GM12878 (cell line): ENCODE measurements at regions not wholly inside any gene's neighbourhood (a gene's known extent, or its start where the extent isn't known, plus 50 kb on each side); places are given as distances from the start of the nearest gene placed in this dataset.

Source experiments
- ATAC-seq: fragments of 200-7000 bp; cut with Tn5 transposase; 3 replicates; pipeline ENCODE4 v1.9.1; 2020; ENCODE audit warnings: mild to moderate bottlenecking, moderate library complexity
- BruUV-seq: library from RNA; stranded (reverse); fragments of 400-500 nt; replicated peaks from 2 replicates; lab custom pipeline; 2021; lab: Mats Ljungman, UMichigan
- CTCF ChIA-PET: fragments of 300-600 bp; sonication (Branson Sonifier 250); formaldehyde crosslinking; extraction: SDS; loops from one replicate; lab custom pipeline; 2021; ENCODE audit warnings: inconsistent platforms; lab: Yijun Ruan, JAX
- POLR2A ChIA-PET: fragments of 350-600 bp; formaldehyde crosslinking; extraction: SDS; loops from one replicate; lab custom pipeline; 2021; ENCODE audit warnings: inconsistent platforms; lab: Charles Lee
- RAD21 ChIA-PET: fragments of 300-600 bp; sonication (Branson Sonifier 250); formaldehyde crosslinking; loops from one replicate; lab custom pipeline; 2023; ENCODE audit warnings: antibody characterized with exemption; ENCODE audit not compliant: unreplicated experiment; lab: Charles Lee
- SMC1A ChIA-PET: fragments of 300-600 bp; sonication (Branson Sonifier 250); formaldehyde crosslinking; loops from one replicate; lab custom pipeline; 2023; ENCODE audit not compliant: unreplicated experiment, uncharacterized antibody; lab: Charles Lee
- DNase-seq: peaks from one replicate; pipeline ENCODE4 v3.0.0-alpha.2; 2011; ENCODE audit warnings: low read depth, low spot score
- FAIRE-seq: peaks from 3 replicates; lab custom pipeline; 2011; peaks lifted over from hg19 to GRCh38; lab: Jason Lieb, UNC
- H2AFZ ChIP-seq: 2 replicates; pipeline ENCODE4 v1.6.0; 2011; ENCODE audit warnings: low read depth, low read length, control low read depth; ENCODE audit not compliant: control insufficient read depth
- H3K27ac ChIP-seq: 2 replicates; pipeline ENCODE4 v1.5.1; 2011; ENCODE audit warnings: control low read depth; ENCODE audit not compliant: control insufficient read depth, insufficient read depth
- H3K27me3 ChIP-seq, 2 experiments: replicated peaks in 1 of 2; 2 replicates each; pipeline versions ENCODE4 v1.6.0 to v1.6.1; 2011; ENCODE audit warnings: low read length in 1 of 2; ENCODE audit not compliant: control insufficient read depth in 2 of 2, insufficient read depth in 2 of 2
- H3K36me3 ChIP-seq, 2 experiments: 2 replicates each; pipeline ENCODE4 v1.5.1; 2011; ENCODE audit warnings: low read length in 1 of 2; ENCODE audit not compliant: control insufficient read depth in 2 of 2, insufficient read depth in 2 of 2
- H3K4me1 ChIP-seq: 2 replicates; pipeline ENCODE4 v1.6.1; 2011; ENCODE audit warnings: mild to moderate bottlenecking, low read length, moderate library complexity, mixed read lengths; ENCODE audit not compliant: control insufficient read depth, insufficient read depth
- H3K4me2 ChIP-seq: 2 replicates; pipeline ENCODE4 v1.6.0; 2011; ENCODE audit warnings: control low read depth; ENCODE audit not compliant: control insufficient read depth, insufficient read depth
- H3K4me3 ChIP-seq: fragments of 200-600 bp; sonication (generic); 2 replicates; pipeline ENCODE4 v1.5.1; 2016
- H3K79me2 ChIP-seq: 2 replicates; pipeline ENCODE4 v1.6.0; 2011; ENCODE audit warnings: low read length; ENCODE audit not compliant: control insufficient read depth, insufficient read depth
- H3K9ac ChIP-seq: 2 replicates; pipeline ENCODE4 v1.8.0; 2011; ENCODE audit warnings: low read length, control low read depth, mixed read lengths; ENCODE audit not compliant: control insufficient read depth, insufficient read depth
- H3K9me3 ChIP-seq: replicated peaks from 3 replicates; pipeline ENCODE4 v1.5.1; 2011; ENCODE audit warnings: mild to moderate bottlenecking, low read length; ENCODE audit not compliant: control insufficient read depth, insufficient read depth
- H4K20me1 ChIP-seq: 2 replicates; pipeline ENCODE4 v1.6.0; 2011; ENCODE audit not compliant: control insufficient read depth, insufficient read depth
- BRCA1 ChIP-seq: IDR thresholded peaks from 2 replicates; pipeline ENCODE4 v1.6.1; 2011; ENCODE audit warnings: low read depth, low read length, improper control_type of control experiment
- KAT2A ChIP-seq: conservative IDR thresholded peaks from 2 replicates; pipeline ENCODE4 v1.6.1; 2011; ENCODE audit warnings: low read depth, low read length; ENCODE audit not compliant: control insufficient read depth
- SMC3 ChIP-seq: IDR thresholded peaks from 2 replicates; pipeline ENCODE4 v1.6.1; 2011; ENCODE audit warnings: low read length, improper control_type of control experiment, borderline replicate concordance
- SREBF2 ChIP-seq: IDR thresholded peaks from 2 replicates; pipeline ENCODE4 v1.6.1; 2012; ENCODE audit warnings: mild to moderate bottlenecking, low read length
- SUPT20H ChIP-seq: IDR thresholded peaks from 2 replicates; pipeline ENCODE4 v1.6.1; 2011; ENCODE audit warnings: low read depth, mild to moderate bottlenecking, low read length, moderate library complexity, borderline replicate concordance; ENCODE audit not compliant: control insufficient read depth
- TARDBP ChIP-seq: IDR thresholded peaks from 2 replicates; pipeline ENCODE4 v1.6.1; 2016; ENCODE audit warnings: borderline replicate concordance
- WGBS: methylation state at CpG from one replicate; pipeline ENCODE4 v1.1.6; 2016; ENCODE audit warnings: low lambda C conversion rate; ENCODE audit not compliant: insufficient replicate concordance, insufficient coverage; ENCODE audit errors: missing lambda C conversion rate; 5-methylcytosine and 5-hydroxymethylcytosine counted together
- in situ Hi-C: fragments of 300-500 bp; cut with MboI; formaldehyde crosslinking; loops from 9 replicates; pipeline ENCODE4 v1.14.3; 2018; ENCODE audit warnings: mixed read lengths
- intact Hi-C: fragments of 100-400 bp; cut with micrococcal nuclease; formaldehyde crosslinking; loops from one replicate; pipeline ENCODE4 v1.14.2; 2022; ENCODE audit not compliant: unreplicated experiment
- TF ChIP-seq, protein P1 (sequence below): IDR thresholded peaks from 2 replicates; pipeline ENCODE4 v1.6.1; 2012; ENCODE audit warnings: mild to moderate bottlenecking, low read depth, low read length
- TF ChIP-seq, protein P2 (sequence below): fragments of 450-650 bp; IDR thresholded peaks from 2 replicates; pipeline ENCODE4 v1.6.1; 2017; ENCODE audit warnings: mild to moderate bottlenecking, moderate library complexity
- TF ChIP-seq, protein P3 (sequence below): fragments of 450-650 bp; IDR thresholded peaks from 2 replicates; pipeline ENCODE4 v1.6.1; 2014; ENCODE audit warnings: mild to moderate bottlenecking

DNA sequence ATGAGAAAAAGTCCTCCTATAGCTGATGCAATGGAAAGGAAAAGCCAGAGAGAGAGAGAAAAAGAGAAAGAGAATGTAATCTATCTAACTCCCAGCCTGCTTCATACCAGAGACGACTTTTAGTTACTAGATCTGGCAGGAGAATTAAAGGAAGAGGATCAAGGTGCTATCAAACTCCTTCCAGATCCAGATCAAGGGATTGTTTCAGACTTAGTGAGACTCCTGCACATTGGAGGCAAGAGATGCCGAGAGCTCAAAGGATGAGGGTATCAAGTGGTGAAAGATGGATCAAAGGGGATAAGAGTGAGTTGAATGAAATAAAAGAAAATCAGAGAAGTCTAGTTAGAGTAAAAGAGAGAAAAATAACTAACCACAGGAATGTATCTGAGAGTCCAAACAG, 478.6 kb downstream of the KIF4B start:
- DNase-seq, result no peak
- ChIA-PET RAD21 (no interaction called here), CTCF (no interaction called here), SMC1A (no interaction called here), POLR2A (no interaction called here)
- H4K20me1 ChIP-seq, result no peaks in the 10 kb centered on the region
- no peak for FAIRE-seq
- in situ Hi-C loops (no loop called here), intact Hi-C loops (no loop called here)
- BruUV-seq, result no TSS peak
- H3K27me3 ChIP-seq, result no peaks in the 10 kb centered on the region
- 12% methylated on average over 2 of the region's 2 CpGs for WGBS
- no peaks in the 10 kb centered on the region for H3K36me3 ChIP-seq
- H3K9ac ChIP-seq, result no peak overlapping the region
- no peak overlapping the region for H2AFZ ChIP-seq
- no peaks in the 10 kb centered on the region for H3K4me1 ChIP-seq
- no peak for ATAC-seq
- H3K4me2 ChIP-seq, result no peak overlapping the region
- H3K79me2 ChIP-seq, result no peaks in the 10 kb centered on the region
- TF ChIP-seq, protein P1, sequence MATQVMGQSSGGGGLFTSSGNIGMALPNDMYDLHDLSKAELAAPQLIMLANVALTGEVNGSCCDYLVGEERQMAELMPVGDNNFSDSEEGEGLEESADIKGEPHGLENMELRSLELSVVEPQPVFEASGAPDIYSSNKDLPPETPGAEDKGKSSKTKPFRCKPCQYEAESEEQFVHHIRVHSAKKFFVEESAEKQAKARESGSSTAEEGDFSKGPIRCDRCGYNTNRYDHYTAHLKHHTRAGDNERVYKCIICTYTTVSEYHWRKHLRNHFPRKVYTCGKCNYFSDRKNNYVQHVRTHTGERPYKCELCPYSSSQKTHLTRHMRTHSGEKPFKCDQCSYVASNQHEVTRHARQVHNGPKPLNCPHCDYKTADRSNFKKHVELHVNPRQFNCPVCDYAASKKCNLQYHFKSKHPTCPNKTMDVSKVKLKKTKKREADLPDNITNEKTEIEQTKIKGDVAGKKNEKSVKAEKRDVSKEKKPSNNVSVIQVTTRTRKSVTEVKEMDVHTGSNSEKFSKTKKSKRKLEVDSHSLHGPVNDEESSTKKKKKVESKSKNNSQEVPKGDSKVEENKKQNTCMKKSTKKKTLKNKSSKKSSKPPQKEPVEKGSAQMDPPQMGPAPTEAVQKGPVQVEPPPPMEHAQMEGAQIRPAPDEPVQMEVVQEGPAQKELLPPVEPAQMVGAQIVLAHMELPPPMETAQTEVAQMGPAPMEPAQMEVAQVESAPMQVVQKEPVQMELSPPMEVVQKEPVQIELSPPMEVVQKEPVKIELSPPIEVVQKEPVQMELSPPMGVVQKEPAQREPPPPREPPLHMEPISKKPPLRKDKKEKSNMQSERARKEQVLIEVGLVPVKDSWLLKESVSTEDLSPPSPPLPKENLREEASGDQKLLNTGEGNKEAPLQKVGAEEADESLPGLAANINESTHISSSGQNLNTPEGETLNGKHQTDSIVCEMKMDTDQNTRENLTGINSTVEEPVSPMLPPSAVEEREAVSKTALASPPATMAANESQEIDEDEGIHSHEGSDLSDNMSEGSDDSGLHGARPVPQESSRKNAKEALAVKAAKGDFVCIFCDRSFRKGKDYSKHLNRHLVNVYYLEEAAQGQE, result no peak
- TF ChIP-seq SREBF2, result no peak
- no peak for TF ChIP-seq BRCA1
- TF ChIP-seq, protein P2, sequence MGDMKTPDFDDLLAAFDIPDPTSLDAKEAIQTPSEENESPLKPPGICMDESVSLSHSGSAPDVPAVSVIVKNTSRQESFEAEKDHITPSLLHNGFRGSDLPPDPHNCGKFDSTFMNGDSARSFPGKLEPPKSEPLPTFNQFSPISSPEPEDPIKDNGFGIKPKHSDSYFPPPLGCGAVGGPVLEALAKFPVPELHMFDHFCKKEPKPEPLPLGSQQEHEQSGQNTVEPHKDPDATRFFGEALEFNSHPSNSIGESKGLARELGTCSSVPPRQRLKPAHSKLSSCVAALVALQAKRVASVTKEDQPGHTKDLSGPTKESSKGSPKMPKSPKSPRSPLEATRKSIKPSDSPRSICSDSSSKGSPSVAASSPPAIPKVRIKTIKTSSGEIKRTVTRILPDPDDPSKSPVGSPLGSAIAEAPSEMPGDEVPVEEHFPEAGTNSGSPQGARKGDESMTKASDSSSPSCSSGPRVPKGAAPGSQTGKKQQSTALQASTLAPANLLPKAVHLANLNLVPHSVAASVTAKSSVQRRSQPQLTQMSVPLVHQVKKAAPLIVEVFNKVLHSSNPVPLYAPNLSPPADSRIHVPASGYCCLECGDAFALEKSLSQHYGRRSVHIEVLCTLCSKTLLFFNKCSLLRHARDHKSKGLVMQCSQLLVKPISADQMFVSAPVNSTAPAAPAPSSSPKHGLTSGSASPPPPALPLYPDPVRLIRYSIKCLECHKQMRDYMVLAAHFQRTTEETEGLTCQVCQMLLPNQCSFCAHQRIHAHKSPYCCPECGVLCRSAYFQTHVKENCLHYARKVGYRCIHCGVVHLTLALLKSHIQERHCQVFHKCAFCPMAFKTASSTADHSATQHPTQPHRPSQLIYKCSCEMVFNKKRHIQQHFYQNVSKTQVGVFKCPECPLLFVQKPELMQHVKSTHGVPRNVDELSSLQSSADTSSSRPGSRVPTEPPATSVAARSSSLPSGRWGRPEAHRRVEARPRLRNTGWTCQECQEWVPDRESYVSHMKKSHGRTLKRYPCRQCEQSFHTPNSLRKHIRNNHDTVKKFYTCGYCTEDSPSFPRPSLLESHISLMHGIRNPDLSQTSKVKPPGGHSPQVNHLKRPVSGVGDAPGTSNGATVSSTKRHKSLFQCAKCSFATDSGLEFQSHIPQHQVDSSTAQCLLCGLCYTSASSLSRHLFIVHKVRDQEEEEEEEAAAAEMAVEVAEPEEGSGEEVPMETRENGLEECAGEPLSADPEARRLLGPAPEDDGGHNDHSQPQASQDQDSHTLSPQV, result no peak
- TF ChIP-seq KAT2A, result no peak
- TF ChIP-seq SMC3, result no peak
- TF ChIP-seq SUPT20H, result no peak
- TF ChIP-seq, protein P3, sequence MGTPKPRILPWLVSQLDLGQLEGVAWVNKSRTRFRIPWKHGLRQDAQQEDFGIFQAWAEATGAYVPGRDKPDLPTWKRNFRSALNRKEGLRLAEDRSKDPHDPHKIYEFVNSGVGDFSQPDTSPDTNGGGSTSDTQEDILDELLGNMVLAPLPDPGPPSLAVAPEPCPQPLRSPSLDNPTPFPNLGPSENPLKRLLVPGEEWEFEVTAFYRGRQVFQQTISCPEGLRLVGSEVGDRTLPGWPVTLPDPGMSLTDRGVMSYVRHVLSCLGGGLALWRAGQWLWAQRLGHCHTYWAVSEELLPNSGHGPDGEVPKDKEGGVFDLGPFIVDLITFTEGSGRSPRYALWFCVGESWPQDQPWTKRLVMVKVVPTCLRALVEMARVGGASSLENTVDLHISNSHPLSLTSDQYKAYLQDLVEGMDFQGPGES, result no peak
- no peak for TF ChIP-seq TARDBP
- TF ChIP-seq, all 136 proteins: peak for 0
- Histone ChIP-seq H3K27ac (no peak overlapping the region), H3K4me3 (no peak overlapping the region), H3K9me3 (no peaks in the 10 kb centered on the region)
